Uterus (tissue), 3 donors: ENCODE measurements at regions not wholly inside any gene's neighbourhood (a gene's known extent, or its start where the extent isn't known, plus 50 kb on each side); places are given as distances from the start of the nearest gene placed in this dataset.

Source experiments
- DNase-seq, 2 donors: peaks; one replicate each; pipeline ENCODE4 v3.0.0-alpha.2; 2019 to 2020
- H3K27ac ChIP-seq, 2 donors: fragments of 200-600 bp; sonication (generic); 1 replicate in 1 of 2; 2 replicates in 1 of 2; pipeline ENCODE4 v1.5.1; 2016 to 2018
- H3K27me3 ChIP-seq, 2 donors: fragments of 200-600 bp; sonication (generic); one replicate each; pipeline ENCODE4 v1.5.1; 2018 to 2019; ENCODE audit warnings: control low read depth in 1 of 2
- H3K36me3 ChIP-seq, 2 donors: fragments of 200-600 bp; sonication (generic); one replicate each; pipeline ENCODE4 v1.5.1; 2019; ENCODE audit warnings: control low read depth in 1 of 2
- H3K4me1 ChIP-seq, 2 donors: fragments of 200-600 bp; sonication (generic); one replicate each; pipeline ENCODE4 v1.5.1; 2018 to 2019; ENCODE audit warnings: control low read depth in 1 of 2
- H3K4me3 ChIP-seq, 2 donors: fragments of 200-600 bp; sonication (generic); 1 replicate in 1 of 2; 2 replicates in 1 of 2; pipeline ENCODE4 v1.5.1; 2018 to 2019; ENCODE audit warnings: mild to moderate bottlenecking in 1 of 2
- H3K9me3 ChIP-seq, 2 donors: fragments of 200-600 bp; sonication (generic); one replicate each; pipeline ENCODE4 v1.5.1; 2019; ENCODE audit warnings: control low read depth in 1 of 2
- CTCF ChIP-seq, 4 experiments: fragments of 200-600 bp in 2 of 4; fragments of 450-650 bp in 2 of 4; sonication (generic) in 2 of 4; IDR thresholded peaks; one replicate each; pipeline ENCODE4 v1.5.1; 2016 to 2019; ENCODE audit warnings: antibody characterized with exemption in 4 of 4, mild to moderate bottlenecking in 2 of 4, moderate library complexity in 1 of 4
- POLR2A ChIP-seq, 2 donors: fragments of 450-650 bp; IDR thresholded peaks; one replicate each; pipeline ENCODE4 v1.6.1; 2016; ENCODE audit warnings: antibody characterized with exemption in 2 of 2, mild to moderate bottlenecking in 1 of 2, moderate library complexity in 1 of 2
- intact Hi-C: fragments of 100-400 bp; cut with DNase I; formaldehyde crosslinking; loops from one replicate; pipeline ENCODE4 v1.15.1; 2023; ENCODE audit warnings: low total_unique reads
- donor health status: DM: yes; HTN: yes; CAD: no.

DNA sequence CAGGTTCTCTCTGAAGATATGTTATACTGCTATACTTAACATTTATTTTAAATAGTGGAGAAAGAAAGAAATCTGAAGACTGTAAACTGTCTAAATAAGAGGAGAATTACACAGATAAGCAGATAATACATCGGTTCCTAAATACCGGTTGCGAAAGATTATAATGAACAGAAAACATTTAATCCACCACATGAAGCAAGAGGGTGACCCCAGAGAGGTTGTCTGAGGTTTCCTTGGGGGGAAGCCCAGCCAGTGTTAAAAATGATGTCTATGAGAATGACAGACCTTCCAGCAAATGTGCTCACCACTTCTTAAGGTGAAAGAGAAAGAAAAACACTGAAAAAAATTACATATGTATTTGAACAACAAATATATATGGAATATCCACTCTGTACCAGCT is 356.4 kb upstream of the KAZN start:
- DNase-seq, result peak; percentile 27 to 44
- intact Hi-C loops, result no loop called here
- Histone ChIP-seq H3K27ac (no peak overlapping the region), H3K4me1 (no peaks in the 10 kb centered on the region), H3K9me3 (no peaks in the 10 kb centered on the region), H3K27me3 (no peaks in the 10 kb centered on the region), H3K4me3 (no peak overlapping the region), H3K36me3 (no peaks in the 10 kb centered on the region)
- TF ChIP-seq CTCF (IDR thresholded peaks at IDR 0.05) (no peak), POLR2A (IDR thresholded peaks at IDR 0.05) (no peak)

- no peaks in the 10 kb centered on the region for H3K36me3 ChIP-seq
- intact Hi-C loops, result no loop called here
- H3K27ac ChIP-seq, result no peak overlapping the region
- no peak for TF ChIP-seq POLR2A (IDR thresholded peaks at IDR 0.05)
- DNase-seq, result no peak
- no peaks in the 10 kb centered on the region for H3K4me1 ChIP-seq
- H3K9me3 ChIP-seq, result no peaks in the 10 kb centered on the region
- H3K4me3 ChIP-seq, result no peak overlapping the region
- no peaks in the 10 kb centered on the region for H3K27me3 ChIP-seq
Observed at GRCh38 chr1:14242870-14243269, 355.6 kb upstream of the KAZN start.

GRCh38 chr1:14245954-14246353 is 352.5 kb upstream of the KAZN start:
- no peaks in the 10 kb centered on the region for H3K4me1 ChIP-seq
- DNase-seq, result no peak
- H3K36me3 ChIP-seq, result no peaks in the 10 kb centered on the region
- H3K4me3 ChIP-seq, result no peak overlapping the region
- H3K9me3 ChIP-seq, result no peaks in the 10 kb centered on the region
- no peaks in the 10 kb centered on the region for H3K27me3 ChIP-seq
- no peak overlapping the region for H3K27ac ChIP-seq
- TF ChIP-seq POLR2A (IDR thresholded peaks at IDR 0.05) (no peak), CTCF (IDR thresholded peaks at IDR 0.05) (no peak)
- intact Hi-C loops, result no loop called here

DNA sequence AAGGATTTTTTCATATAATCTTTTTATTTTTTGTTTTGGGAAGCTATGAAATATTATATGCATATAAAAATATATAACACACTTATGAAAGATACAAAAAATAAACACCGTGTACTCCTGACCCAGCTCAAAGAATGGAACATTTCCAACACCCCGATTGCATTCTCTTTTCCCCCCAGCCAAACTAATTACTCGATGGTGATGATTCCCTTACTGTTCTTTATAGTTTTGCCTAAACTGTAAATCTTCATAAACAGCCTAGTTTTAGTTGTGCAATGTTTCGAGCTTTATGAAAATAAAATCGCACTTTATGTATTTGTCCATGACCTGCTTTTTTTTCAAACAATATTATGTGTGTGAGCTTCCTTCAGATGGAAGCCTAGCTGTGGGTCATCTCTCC is 352.0 kb upstream of the KAZN start:
- H3K36me3 ChIP-seq, result no peaks in the 10 kb centered on the region
- H3K27me3 ChIP-seq, result no peaks in the 10 kb centered on the region
- TF ChIP-seq POLR2A (IDR thresholded peaks at IDR 0.05) (no peak), CTCF (IDR thresholded peaks at IDR 0.05) (no peak)
- intact Hi-C loops, result no loop called here
- H3K27ac ChIP-seq, result no peak overlapping the region
- no peaks in the 10 kb centered on the region for H3K4me1 ChIP-seq
- DNase-seq, result no peak
- H3K4me3 ChIP-seq, result no peak overlapping the region
- H3K9me3 ChIP-seq, result no peaks in the 10 kb centered on the region

- Histone ChIP-seq H3K4me1 (no peaks in the 10 kb centered on the region), H3K27ac (no peak overlapping the region), H3K36me3 (no peaks in the 10 kb centered on the region), H3K27me3 (no peaks in the 10 kb centered on the region), H3K4me3 (no peak overlapping the region), H3K9me3 (no peaks in the 10 kb centered on the region)
- DNase-seq, result peak in 1 of 2 donors; percentile 20
- TF ChIP-seq CTCF (IDR thresholded peaks at IDR 0.05) (no peak), POLR2A (IDR thresholded peaks at IDR 0.05) (no peak)
- intact Hi-C loops, result no loop called here
Observed at GRCh38 chr1:14247666-14248065, 350.8 kb upstream of the KAZN start.

DNA sequence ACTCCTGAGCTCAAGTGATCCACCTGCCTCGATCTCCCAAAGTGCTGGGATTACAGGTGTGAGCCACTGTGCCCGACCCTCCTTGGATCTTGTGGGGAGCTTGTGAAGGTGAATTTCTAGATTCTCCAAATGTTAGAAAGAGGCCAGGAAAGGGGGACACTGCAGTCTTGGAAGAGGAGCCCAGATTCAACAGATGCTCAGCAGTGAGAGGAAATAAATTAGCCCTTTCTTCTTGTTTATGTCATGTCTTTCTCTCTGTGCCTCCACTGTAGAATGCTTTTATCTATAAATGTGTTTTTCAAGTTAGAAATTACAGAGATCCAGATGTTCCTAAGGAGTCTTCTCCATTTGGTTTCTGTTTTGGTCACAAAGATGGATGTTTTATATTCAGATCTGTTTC is 346.6 kb upstream of the KAZN start:
- H3K36me3 ChIP-seq, result no peaks in the 10 kb centered on the region

More for the DNA sequence above, 346.6 kb upstream of the KAZN start:
- TF ChIP-seq CTCF (IDR thresholded peaks at IDR 0.05) (no peak), POLR2A (IDR thresholded peaks at IDR 0.05) (no peak)
- intact Hi-C loops, result no loop called here
- H3K27ac ChIP-seq, result no peak overlapping the region
- no peak overlapping the region for H3K4me3 ChIP-seq
- H3K4me1 ChIP-seq, result no peaks in the 10 kb centered on the region
- no peak for DNase-seq
- no peaks in the 10 kb centered on the region for H3K27me3 ChIP-seq
- no peaks in the 10 kb centered on the region for H3K9me3 ChIP-seq
